ENCODE measurements at regions not wholly inside any gene's neighbourhood (a gene's known extent, or its start where the extent isn't known, plus 50 kb on each side); places are given as distances from the start of the nearest gene placed in this dataset.
"Not testable (repeated sequence)": the region's sequence is repeated elsewhere in the genome, so short reads cannot be mapped to it uniquely, and the experiment has no call there.

DNA sequence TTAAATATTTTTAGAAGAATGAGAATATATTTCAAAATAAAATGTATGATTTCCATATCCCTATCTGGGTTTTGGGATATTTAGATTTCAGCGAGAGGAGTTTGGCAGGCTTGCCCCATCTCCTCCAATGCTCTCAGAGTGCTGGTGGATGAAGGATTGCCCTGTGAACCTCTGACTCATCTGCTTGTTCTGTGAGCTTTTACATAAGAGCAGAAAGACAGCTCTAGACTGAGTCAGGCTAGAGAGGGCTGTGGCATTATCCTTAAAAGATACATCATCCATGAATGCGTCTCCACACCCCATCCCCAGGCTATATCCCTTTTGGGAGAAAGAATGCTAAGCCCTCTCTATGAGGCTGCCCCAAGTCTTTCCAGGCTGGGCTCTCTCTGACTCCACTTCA, 190.6 kb downstream of the TUBA3C start:
- no peak for DNase-seq

- no peak for DNase-seq
These were observed 203.2 kb downstream of the TUBA3C start for GRCh38 chr13:18978447-18978846.

DNA sequence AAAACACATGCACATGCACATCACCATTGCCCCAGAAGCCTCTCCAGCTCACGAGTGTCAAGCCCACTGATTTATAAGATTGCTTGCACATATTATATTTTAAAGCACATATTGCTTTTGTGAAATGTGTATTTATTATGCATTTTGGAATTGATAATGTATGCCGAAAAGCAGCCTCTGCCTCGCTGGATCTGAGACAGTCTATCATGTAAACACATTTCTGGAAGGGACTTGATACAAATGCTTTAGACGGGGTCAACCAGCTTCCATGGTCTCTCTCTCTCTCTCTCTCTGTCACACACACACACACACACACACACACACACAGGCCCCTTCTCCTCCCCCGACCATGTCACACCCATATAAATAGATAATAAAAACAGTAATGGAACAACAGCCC, 203.8 kb downstream of the TUBA3C start:
- no peak for DNase-seq

- DNase-seq: no peak
These were observed 209.9 kb downstream of the TUBA3C start for GRCh38 chr13:18971576-18972219.

GRCh38 chr13:18965347-18965855, 216.2 kb downstream of the TUBA3C start:
- DNase-seq: no peak

- no peak for DNase-seq
These were observed 216.7 kb downstream of the TUBA3C start for GRCh38 chr13:18964942-18965341.

GRCh38 chr13:18963684-18964083, 217.9 kb downstream of the TUBA3C start:
- not testable (repeated sequence) for DNase-seq

DNA sequence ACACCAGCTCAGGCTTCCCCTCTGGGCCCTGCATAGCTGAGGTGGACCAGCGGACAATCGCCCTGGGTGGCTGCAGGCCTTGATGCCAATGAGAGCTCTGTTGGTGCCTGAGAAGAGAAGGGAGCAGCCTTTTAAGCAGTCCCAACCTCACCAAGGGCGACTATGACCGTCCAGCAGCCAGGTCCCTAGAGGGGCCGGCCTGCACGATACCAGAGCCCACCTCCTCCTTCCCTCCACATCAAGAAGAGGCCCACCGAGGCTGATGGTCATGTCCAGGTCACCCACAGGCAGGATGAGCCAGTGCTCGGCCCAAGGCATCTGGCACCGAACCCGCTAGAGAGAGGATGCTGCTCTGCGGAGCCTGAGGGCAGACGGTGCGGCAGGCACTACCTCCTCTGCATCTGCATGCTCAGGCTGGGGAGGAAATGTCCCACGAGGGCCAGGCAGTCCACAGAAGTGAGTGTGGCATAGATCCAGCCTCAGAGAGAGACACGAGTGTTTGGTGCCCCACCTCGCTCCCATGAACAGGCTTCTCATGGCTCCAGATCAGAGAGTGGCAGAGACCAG, 219.4 kb downstream of the TUBA3C start:
- DNase-seq: no peak

DNA sequence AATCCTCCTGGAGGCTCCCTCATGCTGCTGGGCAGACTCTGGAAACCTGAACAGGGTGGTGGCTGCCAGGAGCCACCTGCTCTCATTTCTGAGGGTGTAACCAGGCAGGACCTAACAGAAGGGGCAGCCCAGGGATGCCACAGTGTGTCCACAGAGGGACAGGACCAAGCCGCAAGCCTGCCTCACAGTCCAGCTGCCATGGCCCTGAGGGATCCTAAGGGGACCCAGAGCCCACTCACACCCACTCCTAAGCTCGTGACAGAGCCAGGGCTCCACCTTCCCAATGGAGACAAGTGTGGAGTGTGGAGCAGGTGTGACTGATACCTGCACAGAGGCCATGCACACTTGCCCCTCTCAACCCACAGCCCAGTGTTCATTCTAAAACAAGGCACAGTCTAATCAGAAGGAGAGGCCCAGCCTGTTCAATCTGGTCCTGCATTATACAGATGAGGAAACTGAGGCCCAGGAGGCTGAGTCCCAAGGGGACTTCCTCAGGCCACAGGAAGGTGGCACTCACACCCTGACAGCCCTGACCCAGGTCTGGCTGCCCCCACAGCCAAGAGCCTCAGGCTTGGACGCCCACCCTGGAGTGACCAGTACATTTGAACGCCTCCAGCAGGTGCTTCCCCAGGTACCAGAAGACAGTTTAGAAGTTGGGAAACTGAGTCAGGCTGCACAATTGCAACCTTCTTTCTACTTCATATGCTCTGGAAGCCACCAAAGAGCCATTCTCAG, 220.1 kb downstream of the TUBA3C start:
- DNase-seq: no peak

DNA sequence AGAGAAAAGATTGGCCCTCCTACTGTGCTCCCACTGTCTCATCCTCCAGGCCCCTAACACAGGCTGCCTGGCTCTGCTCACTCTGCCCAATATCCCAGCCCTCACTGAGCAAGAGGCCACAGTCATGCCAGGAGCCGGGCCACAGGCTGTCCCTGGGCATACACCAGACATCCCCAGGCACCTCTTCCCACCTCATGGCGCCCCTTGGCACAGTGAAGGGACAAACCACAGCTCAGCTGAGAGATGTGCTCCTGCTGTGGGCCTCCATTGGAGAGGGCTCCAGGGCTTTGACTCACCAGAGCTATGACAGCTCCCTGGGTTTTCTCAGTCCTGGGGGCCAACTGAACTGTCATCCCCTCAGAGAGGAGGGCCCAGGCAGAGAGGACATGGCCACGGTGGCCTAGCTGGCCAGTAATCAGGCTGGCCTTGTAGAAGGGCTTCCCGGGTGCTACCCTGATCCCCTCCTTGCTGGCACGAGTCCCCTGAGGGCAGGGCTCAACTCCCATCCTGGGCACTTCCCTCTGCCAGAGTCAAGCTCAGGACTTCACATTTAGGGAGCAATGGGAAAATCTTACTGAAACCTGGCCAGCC, 220.9 kb downstream of the TUBA3C start:
- DNase-seq: no peak

GRCh38 chr13:18959996-18960395, 221.6 kb downstream of the TUBA3C start:
- DNase-seq: no peak

DNA sequence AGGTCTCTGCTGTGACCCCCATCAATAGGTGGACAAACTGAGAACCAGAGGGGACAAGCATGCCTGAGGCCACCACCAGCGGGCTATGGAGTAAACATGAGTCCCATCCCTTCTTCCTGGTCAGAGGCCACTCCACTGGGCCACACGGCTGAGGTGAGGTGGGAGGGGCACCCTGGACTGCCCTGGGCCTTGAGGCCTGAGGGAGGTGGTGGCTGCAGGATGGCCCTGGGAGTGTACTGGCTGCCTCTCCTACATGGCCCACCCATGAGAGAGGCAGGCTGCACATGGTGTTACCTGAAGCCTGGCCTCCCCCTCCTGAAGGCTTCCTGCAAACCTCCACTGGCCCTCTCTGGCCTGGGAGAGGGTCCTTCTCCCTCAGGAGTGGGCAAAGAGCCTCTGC, 222.4 kb downstream of the TUBA3C start:
- DNase-seq: no peak

GRCh38 chr13:18956473-18957078, 225.0 kb downstream of the TUBA3C start:
- no peak for DNase-seq

- DNase-seq: no peak
These were observed 227.4 kb downstream of the TUBA3C start for GRCh38 chr13:18954254-18954653.

DNA sequence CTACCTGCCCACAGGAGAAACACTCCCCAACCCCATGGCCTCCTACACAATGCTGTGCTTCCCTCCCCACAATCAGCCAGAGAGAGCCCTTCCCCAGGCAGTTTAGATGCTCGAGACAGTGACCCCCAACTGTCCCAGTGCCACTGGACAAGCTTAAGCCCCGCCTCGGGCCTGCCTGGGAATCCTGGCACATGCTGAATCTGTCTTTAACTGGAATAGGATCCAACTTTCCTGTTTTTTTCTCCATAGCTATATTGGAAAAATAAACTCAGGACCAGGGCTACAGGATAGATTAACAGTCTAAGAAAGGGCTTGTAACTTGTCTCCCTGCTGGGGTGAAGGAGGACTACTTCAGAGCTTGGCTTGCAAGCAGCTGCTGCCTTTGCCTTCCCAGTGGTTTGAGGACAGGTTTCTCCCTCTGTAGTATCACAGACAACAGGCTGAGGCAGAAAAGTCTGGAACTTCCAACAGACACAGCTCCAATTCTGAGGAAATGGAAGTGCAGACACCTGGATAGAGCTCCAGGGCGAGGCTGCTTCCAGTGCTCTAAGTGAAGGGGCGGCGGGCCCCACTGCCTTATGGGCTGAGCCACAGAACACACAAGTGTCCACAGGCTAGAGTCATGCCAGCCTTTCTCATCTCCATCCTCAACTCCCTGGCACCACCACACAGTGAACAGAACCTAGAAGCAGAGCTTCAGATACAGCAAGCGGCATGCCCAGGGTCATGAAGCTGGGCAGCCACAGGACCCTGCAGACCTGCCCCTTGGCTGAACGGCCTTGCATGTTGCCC, 228.3 kb downstream of the TUBA3C start:
- DNase-seq: no peak

- no peak for DNase-seq
These were observed 229.2 kb downstream of the TUBA3C start for GRCh38 chr13:18952225-18953016.

GRCh38 chr13:18951412-18951811, 230.2 kb downstream of the TUBA3C start:
- no peak for DNase-seq

GRCh38 chr13:18949970-18950369, 231.7 kb downstream of the TUBA3C start:
- no peak for DNase-seq

- no peak for DNase-seq
These were observed 232.2 kb downstream of the TUBA3C start for GRCh38 chr13:18949489-18949761.

GRCh38 chr13:18948664-18949488, 232.7 kb downstream of the TUBA3C start:
- no peak for DNase-seq
